SK-N-SH (cell line): ENCODE measurements at regions not wholly inside any gene's neighbourhood (a gene's known extent, or its start where the extent isn't known, plus 50 kb on each side); places are given as distances from the start of the nearest gene placed in this dataset.

Experiments used
- CTCF ChIA-PET: fragments of 300-600, 350-600 bp; formaldehyde crosslinking; extraction: SDS; loops from one replicate; lab custom pipeline; 2021; lab: Yijun Ruan, JAX
- POLR2A ChIA-PET: fragments of 350-600 bp; sonication (Branson Sonifier 250); formaldehyde crosslinking; extraction: SDS; loops from one replicate; lab custom pipeline; 2020; ENCODE audit warnings: antibody characterized with exemption, inconsistent platforms; lab: Yijun Ruan, JAX
- DNase-seq: peaks from one replicate; pipeline ENCODE4 v3.0.0; 2012
- H2AFZ ChIP-seq: fragments of 200-600 bp; sonication (generic); 2 replicates; pipeline ENCODE4 v1.8.1; 2016; ENCODE audit warnings: antibody characterized with exemption, mild to moderate bottlenecking, low read depth
- H3F3A ChIP-seq: fragments of 200-600 bp; sonication (generic); replicated peaks from 2 replicates; pipeline ENCODE3; 2016; ENCODE audit warnings: antibody characterized with exemption, mild to moderate bottlenecking; ENCODE audit not compliant: insufficient read depth
- H3K27ac ChIP-seq, 2 experiments: fragments of 200-500 bp in 1 of 2; fragments of 200-600 bp in 1 of 2; sonication (Bioruptor generic) in 1 of 2; sonication (generic), shearing (Covaris generic) in 1 of 2; 2 replicates each; pipeline versions ENCODE4 v1.5.1 to v1.6.1; 2014 to 2016; ENCODE audit warnings: low read depth in 2 of 2, inconsistent platforms in 1 of 2, low read length in 1 of 2, mild to moderate bottlenecking in 1 of 2, mixed read lengths in 1 of 2
- H3K27me3 ChIP-seq: fragments of 200-600 bp; sonication (generic), shearing (Covaris generic); 2 replicates; pipeline ENCODE4 v1.6.1; 2016; ENCODE audit warnings: mixed run types; ENCODE audit not compliant: insufficient read depth
- H3K36me3 ChIP-seq, 2 experiments: fragments of 200-500 bp in 1 of 2; fragments of 200-600 bp in 1 of 2; sonication (Bioruptor generic) in 1 of 2; sonication (generic) in 1 of 2; replicated peaks in 1 of 2; 2 replicates each; pipeline versions ENCODE3 to v1.5.1; 2014 to 2016; ENCODE audit warnings: low read length in 1 of 2, mild to moderate bottlenecking in 1 of 2; ENCODE audit not compliant: insufficient read depth in 2 of 2, control insufficient read depth in 1 of 2
- H3K4me1 ChIP-seq, 2 experiments: fragments of 200-500 bp in 1 of 2; fragments of 200-600 bp in 1 of 2; sonication (Bioruptor generic) in 1 of 2; sonication (generic), shearing (Covaris generic) in 1 of 2; 2 replicates each; pipeline versions ENCODE4 v1.5.1 to v1.6.1; 2014 to 2016; ENCODE audit warnings: low read depth in 1 of 2, low read length in 1 of 2, mixed run types in 1 of 2; ENCODE audit not compliant: insufficient read depth in 2 of 2, control insufficient read depth in 1 of 2
- H3K4me2 ChIP-seq: fragments of 200-600 bp; sonication (generic), shearing (Covaris generic); 2 replicates; pipeline ENCODE4 v1.6.1; 2017; ENCODE audit warnings: mixed run types
- H3K4me3 ChIP-seq, 2 experiments: fragments of 200-500 bp in 1 of 2; fragments of 200-600 bp in 1 of 2; sonication (Bioruptor generic) in 1 of 2; sonication (generic), shearing (Covaris generic) in 1 of 2; 2 replicates each; pipeline versions ENCODE4 v1.5.1 to v1.8.1; 2014 to 2016; ENCODE audit warnings: low read depth in 2 of 2, inconsistent platforms in 1 of 2, low read length in 1 of 2, mild to moderate bottlenecking in 1 of 2, mixed read lengths in 1 of 2, moderate library complexity in 1 of 2
- H3K79me2 ChIP-seq: fragments of 200-600 bp; sonication (generic); 2 replicates; pipeline ENCODE4 v1.8.1; 2017; ENCODE audit warnings: mild to moderate bottlenecking; ENCODE audit not compliant: insufficient read depth
- H3K9ac ChIP-seq: fragments of 200-600 bp; sonication (generic); 2 replicates; pipeline ENCODE4 v1.6.1; 2017; ENCODE audit warnings: mixed run types
- H3K9me2 ChIP-seq: fragments of 200-600 bp; sonication (generic); 2 replicates; pipeline ENCODE4 v1.6.1; 2017; ENCODE audit warnings: mixed run types
- H3K9me3 ChIP-seq: fragments of 200-600 bp; sonication (generic); 2 replicates; pipeline ENCODE4 v1.6.1; 2017; ENCODE audit warnings: mixed run types, mild to moderate bottlenecking, moderate library complexity
- H4K20me1 ChIP-seq: fragments of 200-600 bp; sonication (generic); 2 replicates; pipeline ENCODE4 v1.6.1; 2017; ENCODE audit warnings: mild to moderate bottlenecking, mixed run types; ENCODE audit not compliant: insufficient read depth
- ELF1 ChIP-seq: IDR thresholded peaks from 2 replicates; pipeline ENCODE4 v1.4.0; 2012
- EP300 ChIP-seq, 2 experiments: IDR thresholded peaks; 2 replicates each; pipeline versions ENCODE4 v1.4.0 to v1.6.1; 2012; ENCODE audit warnings: borderline replicate concordance in 1 of 2, low read depth in 1 of 2, low read length in 1 of 2
- FOSL2 ChIP-seq: IDR thresholded peaks from 2 replicates; pipeline ENCODE4 v1.4.0; 2012; ENCODE audit warnings: low read depth, mild to moderate bottlenecking, moderate library complexity, borderline replicate concordance
- FOXJ3 ChIP-seq: sonication (generic); formaldehyde crosslinking; IDR thresholded peaks from 2 replicates; pipeline ENCODE4 v1.5.1; 2020; ENCODE audit warnings: mild to moderate bottlenecking, missing genetic modification reagents
- FOXM1 ChIP-seq: IDR thresholded peaks from 2 replicates; pipeline ENCODE4 v1.4.0; 2012; ENCODE audit warnings: low read depth, mild to moderate bottlenecking
- GATA2 ChIP-seq: sonication (generic); formaldehyde crosslinking; IDR thresholded peaks from 2 replicates; pipeline ENCODE4 v1.5.0; 2020; ENCODE audit warnings: mild to moderate bottlenecking, missing genetic modification reagents
- MXI1 ChIP-seq: IDR thresholded peaks from 2 replicates; pipeline ENCODE4 v1.6.1; 2012; ENCODE audit warnings: mild to moderate bottlenecking, low read depth, low read length, improper control_type of control experiment
- POLR2AphosphoS5 ChIP-seq: IDR thresholded peaks from 2 replicates; pipeline ENCODE4 v1.6.1; 2012; ENCODE audit warnings: low read depth, low read length
- RCOR1 ChIP-seq: fragments of 150-350 bp; IDR thresholded peaks from 2 replicates; pipeline ENCODE4 v1.6.1; 2017; ENCODE audit warnings: antibody characterized with exemption, low read length
- SIN3A ChIP-seq: IDR thresholded peaks from 2 replicates; pipeline ENCODE4 v1.6.1; 2012; ENCODE audit warnings: low read depth, mild to moderate bottlenecking, low read length, moderate library complexity, borderline replicate concordance
- SMC3 ChIP-seq: IDR thresholded peaks from 2 replicates; pipeline ENCODE4 v1.6.1; 2012; ENCODE audit warnings: low read depth, low read length, improper control_type of control experiment
- TAF1 ChIP-seq: IDR thresholded peaks from 2 replicates; pipeline ENCODE4 v1.6.1; 2012; ENCODE audit warnings: low read depth, mild to moderate bottlenecking, low read length, moderate library complexity, borderline replicate concordance
- TCF12 ChIP-seq: IDR thresholded peaks from 2 replicates; pipeline ENCODE4 v1.4.0; 2012
- YY1 ChIP-seq: IDR thresholded peaks from 2 replicates; pipeline ENCODE4 v1.4.0; 2012; ENCODE audit warnings: low read depth, mild to moderate bottlenecking
- WGBS: methylation state at CpG from one replicate; pipeline ENCODE4 v1.1.6; 2017; ENCODE audit warnings: low lambda C conversion rate; 5-methylcytosine and 5-hydroxymethylcytosine counted together
- TF ChIP-seq, protein P1 (sequence below): IDR thresholded peaks from 2 replicates; pipeline ENCODE4 v1.4.0; 2012; ENCODE audit warnings: low read depth, borderline replicate concordance
- TF ChIP-seq, protein P2 (sequence below): fragments of 200-600 bp; sonication (generic); IDR thresholded peaks from 2 replicates; pipeline ENCODE4 v1.6.1; 2017; ENCODE audit warnings: antibody characterized with exemption, mild to moderate bottlenecking, moderate library complexity
- TF ChIP-seq, protein P3 (sequence below): IDR thresholded peaks from 2 replicates; pipeline ENCODE4 v1.6.1; 2012; ENCODE audit warnings: mild to moderate bottlenecking, low read depth, low read length, moderate library complexity
- TF ChIP-seq, protein P4 (sequence below): IDR thresholded peaks from 2 replicates; pipeline ENCODE4 v1.4.0; 2012; ENCODE audit warnings: low read depth, borderline replicate concordance
- TF ChIP-seq, protein P5 (sequence below): IDR thresholded peaks from 2 replicates; pipeline ENCODE4; 2012

DNA sequence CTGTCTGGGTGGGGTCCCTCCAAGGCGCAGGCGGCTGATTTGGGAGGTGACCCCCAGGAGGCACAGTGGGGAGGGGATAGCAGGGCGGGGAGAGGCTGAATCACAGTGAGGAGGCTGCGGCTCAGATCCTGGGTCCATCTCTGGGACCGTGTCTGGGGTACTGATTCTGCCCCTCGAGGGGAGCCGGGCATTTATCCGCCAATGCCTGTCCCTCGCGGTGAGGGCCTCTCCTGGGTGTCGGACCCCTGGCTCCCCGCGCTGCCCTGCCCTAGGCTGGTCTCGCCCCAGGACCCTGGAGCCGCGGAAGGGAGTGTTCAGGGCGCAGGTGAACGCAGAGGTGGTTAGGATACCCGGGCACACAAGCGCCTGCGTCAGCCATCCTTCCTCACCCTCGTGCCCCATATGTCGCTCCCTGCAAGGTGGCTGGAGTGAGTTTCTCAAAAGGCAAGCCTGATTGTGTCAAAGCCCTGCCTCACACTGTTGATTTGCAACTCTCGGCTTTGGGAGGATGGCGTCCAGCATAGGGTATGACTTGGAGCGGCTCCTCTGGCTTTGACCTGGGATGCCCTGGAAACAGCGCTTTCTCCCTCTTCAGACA, 530.9 kb downstream of the PTPRU start:
- Histone ChIP-seq H3K36me3 (no peaks in the 10 kb centered on the region), H3K4me1 (no peaks in the 10 kb centered on the region), H3K27ac (no peak overlapping the region), H3K27me3 (no peaks in the 10 kb centered on the region), H3K79me2 (no peaks in the 10 kb centered on the region), H2AFZ (no peak overlapping the region), H3K4me3 (no peak overlapping the region), H3K4me2 (no peak overlapping the region), H3K9me3 (no peaks in the 10 kb centered on the region), H4K20me1 (no peaks in the 10 kb centered on the region), H3F3A (no peaks in the 10 kb centered on the region), H3K9me2 (no peaks in the 10 kb centered on the region), H3K9ac (no peak overlapping the region)
- no peak for DNase-seq
- POLR2A ChIA-PET = no interaction called here
- 64% methylated on average over 4 of the region's 27 CpGs for WGBS
- TF ChIP-seq TAF1 = no peak
- TF ChIP-seq YY1 = no peak
- no peak for TF ChIP-seq POLR2AphosphoS5
- TF ChIP-seq ELF1 = no peak
- no peak for TF ChIP-seq FOXM1
- no peak for TF ChIP-seq FOSL2
- TF ChIP-seq, protein P1, sequence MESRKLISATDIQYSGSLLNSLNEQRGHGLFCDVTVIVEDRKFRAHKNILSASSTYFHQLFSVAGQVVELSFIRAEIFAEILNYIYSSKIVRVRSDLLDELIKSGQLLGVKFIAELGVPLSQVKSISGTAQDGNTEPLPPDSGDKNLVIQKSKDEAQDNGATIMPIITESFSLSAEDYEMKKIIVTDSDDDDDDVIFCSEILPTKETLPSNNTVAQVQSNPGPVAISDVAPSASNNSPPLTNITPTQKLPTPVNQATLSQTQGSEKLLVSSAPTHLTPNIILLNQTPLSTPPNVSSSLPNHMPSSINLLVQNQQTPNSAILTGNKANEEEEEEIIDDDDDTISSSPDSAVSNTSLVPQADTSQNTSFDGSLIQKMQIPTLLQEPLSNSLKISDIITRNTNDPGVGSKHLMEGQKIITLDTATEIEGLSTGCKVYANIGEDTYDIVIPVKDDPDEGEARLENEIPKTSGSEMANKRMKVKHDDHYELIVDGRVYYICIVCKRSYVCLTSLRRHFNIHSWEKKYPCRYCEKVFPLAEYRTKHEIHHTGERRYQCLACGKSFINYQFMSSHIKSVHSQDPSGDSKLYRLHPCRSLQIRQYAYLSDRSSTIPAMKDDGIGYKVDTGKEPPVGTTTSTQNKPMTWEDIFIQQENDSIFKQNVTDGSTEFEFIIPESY = no peak
- TF ChIP-seq MXI1 = no peak
- no peak for TF ChIP-seq TCF12
- no peak for TF ChIP-seq EP300 (IDR thresholded peaks at IDR 0.05; ENCODE audit: borderline replicate concordance in 1 of 2, low read depth in 1 of 2, low read length in 1 of 2)
- TF ChIP-seq GATA2 (CRISPR knock-in tag) = no peak
- TF ChIP-seq FOXJ3 (CRISPR knock-in tag) = no peak
- TF ChIP-seq, protein P2, sequence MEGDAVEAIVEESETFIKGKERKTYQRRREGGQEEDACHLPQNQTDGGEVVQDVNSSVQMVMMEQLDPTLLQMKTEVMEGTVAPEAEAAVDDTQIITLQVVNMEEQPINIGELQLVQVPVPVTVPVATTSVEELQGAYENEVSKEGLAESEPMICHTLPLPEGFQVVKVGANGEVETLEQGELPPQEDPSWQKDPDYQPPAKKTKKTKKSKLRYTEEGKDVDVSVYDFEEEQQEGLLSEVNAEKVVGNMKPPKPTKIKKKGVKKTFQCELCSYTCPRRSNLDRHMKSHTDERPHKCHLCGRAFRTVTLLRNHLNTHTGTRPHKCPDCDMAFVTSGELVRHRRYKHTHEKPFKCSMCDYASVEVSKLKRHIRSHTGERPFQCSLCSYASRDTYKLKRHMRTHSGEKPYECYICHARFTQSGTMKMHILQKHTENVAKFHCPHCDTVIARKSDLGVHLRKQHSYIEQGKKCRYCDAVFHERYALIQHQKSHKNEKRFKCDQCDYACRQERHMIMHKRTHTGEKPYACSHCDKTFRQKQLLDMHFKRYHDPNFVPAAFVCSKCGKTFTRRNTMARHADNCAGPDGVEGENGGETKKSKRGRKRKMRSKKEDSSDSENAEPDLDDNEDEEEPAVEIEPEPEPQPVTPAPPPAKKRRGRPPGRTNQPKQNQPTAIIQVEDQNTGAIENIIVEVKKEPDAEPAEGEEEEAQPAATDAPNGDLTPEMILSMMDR = no peak
- TF ChIP-seq, protein P3, sequence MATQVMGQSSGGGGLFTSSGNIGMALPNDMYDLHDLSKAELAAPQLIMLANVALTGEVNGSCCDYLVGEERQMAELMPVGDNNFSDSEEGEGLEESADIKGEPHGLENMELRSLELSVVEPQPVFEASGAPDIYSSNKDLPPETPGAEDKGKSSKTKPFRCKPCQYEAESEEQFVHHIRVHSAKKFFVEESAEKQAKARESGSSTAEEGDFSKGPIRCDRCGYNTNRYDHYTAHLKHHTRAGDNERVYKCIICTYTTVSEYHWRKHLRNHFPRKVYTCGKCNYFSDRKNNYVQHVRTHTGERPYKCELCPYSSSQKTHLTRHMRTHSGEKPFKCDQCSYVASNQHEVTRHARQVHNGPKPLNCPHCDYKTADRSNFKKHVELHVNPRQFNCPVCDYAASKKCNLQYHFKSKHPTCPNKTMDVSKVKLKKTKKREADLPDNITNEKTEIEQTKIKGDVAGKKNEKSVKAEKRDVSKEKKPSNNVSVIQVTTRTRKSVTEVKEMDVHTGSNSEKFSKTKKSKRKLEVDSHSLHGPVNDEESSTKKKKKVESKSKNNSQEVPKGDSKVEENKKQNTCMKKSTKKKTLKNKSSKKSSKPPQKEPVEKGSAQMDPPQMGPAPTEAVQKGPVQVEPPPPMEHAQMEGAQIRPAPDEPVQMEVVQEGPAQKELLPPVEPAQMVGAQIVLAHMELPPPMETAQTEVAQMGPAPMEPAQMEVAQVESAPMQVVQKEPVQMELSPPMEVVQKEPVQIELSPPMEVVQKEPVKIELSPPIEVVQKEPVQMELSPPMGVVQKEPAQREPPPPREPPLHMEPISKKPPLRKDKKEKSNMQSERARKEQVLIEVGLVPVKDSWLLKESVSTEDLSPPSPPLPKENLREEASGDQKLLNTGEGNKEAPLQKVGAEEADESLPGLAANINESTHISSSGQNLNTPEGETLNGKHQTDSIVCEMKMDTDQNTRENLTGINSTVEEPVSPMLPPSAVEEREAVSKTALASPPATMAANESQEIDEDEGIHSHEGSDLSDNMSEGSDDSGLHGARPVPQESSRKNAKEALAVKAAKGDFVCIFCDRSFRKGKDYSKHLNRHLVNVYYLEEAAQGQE = no peak
- TF ChIP-seq, protein P4, sequence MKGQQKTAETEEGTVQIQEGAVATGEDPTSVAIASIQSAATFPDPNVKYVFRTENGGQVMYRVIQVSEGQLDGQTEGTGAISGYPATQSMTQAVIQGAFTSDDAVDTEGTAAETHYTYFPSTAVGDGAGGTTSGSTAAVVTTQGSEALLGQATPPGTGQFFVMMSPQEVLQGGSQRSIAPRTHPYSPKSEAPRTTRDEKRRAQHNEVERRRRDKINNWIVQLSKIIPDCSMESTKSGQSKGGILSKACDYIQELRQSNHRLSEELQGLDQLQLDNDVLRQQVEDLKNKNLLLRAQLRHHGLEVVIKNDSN = no peak
- TF ChIP-seq SMC3 = no peak
- TF ChIP-seq SIN3A = no peak
- no peak for TF ChIP-seq RCOR1
- TF ChIP-seq, protein P5, sequence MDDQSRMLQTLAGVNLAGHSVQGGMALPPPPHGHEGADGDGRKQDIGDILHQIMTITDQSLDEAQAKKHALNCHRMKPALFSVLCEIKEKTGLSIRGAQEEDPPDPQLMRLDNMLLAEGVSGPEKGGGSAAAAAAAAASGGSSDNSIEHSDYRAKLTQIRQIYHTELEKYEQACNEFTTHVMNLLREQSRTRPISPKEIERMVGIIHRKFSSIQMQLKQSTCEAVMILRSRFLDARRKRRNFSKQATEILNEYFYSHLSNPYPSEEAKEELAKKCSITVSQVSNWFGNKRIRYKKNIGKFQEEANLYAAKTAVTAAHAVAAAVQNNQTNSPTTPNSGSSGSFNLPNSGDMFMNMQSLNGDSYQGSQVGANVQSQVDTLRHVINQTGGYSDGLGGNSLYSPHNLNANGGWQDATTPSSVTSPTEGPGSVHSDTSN = no peak
- CTCF ChIA-PET = interaction anchor here (1.6 kb wide), 1 partner anchor 10 kb away, joined by 3 read pairs; no protein-coding TSS in a partner anchor
